Transverse colon (tissue), 4 donors: ENCODE measurements at regions not wholly inside any gene's neighbourhood (a gene's known extent, or its start where the extent isn't known, plus 50 kb on each side); places are given as distances from the start of the nearest gene placed in this dataset.

ENCODE experiments used
- EP300 ChIP-seq: sonication (generic); formaldehyde crosslinking; IDR thresholded peaks from one replicate; pipeline ENCODE4 v1.6.1; 2017; ENCODE audit warnings: antibody characterized with exemption, low read depth
- POLR2AphosphoS5 ChIP-seq, 3 donors: sonication (generic); formaldehyde crosslinking; IDR thresholded peaks; one replicate each; pipeline ENCODE4 v1.6.1; 2016; ENCODE audit warnings: antibody characterized with exemption in 3 of 3
- TF ChIP-seq, protein P1 (sequence below), 5 experiments: fragments of 200-600 bp in 3 of 5; fragments of 450-650 bp in 2 of 5; sonication (generic) in 3 of 5; IDR thresholded peaks; 1 replicate in 2 of 5; 2 replicates in 3 of 5; pipeline ENCODE4 v1.5.1; 2016 to 2017; ENCODE audit warnings: antibody characterized with exemption in 5 of 5, inconsistent platforms in 3 of 5, mild to moderate bottlenecking in 2 of 5, moderate library complexity in 1 of 5

DNA sequence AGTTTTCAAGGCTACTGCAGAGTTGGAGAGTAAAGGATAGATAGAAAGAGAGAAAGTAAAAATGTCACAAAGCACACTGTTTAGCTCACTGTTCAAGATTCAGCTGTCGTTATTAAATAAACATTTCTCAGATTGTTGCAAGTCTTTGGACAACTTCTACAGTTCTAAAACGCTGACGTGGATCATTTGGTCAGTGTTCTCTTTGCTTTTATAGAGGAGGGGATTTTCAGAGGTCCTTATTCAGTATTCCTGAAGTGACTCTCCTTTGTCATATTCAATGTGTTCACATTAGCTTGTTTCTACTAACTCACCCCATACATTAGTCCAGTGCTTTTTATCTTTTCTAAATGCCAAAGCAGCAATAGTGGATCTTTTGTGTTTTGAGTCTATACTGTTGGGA, 154.7 kb upstream of the ARGLU1 start:
- TF ChIP-seq, protein P1, sequence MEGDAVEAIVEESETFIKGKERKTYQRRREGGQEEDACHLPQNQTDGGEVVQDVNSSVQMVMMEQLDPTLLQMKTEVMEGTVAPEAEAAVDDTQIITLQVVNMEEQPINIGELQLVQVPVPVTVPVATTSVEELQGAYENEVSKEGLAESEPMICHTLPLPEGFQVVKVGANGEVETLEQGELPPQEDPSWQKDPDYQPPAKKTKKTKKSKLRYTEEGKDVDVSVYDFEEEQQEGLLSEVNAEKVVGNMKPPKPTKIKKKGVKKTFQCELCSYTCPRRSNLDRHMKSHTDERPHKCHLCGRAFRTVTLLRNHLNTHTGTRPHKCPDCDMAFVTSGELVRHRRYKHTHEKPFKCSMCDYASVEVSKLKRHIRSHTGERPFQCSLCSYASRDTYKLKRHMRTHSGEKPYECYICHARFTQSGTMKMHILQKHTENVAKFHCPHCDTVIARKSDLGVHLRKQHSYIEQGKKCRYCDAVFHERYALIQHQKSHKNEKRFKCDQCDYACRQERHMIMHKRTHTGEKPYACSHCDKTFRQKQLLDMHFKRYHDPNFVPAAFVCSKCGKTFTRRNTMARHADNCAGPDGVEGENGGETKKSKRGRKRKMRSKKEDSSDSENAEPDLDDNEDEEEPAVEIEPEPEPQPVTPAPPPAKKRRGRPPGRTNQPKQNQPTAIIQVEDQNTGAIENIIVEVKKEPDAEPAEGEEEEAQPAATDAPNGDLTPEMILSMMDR (IDR thresholded peaks at IDR 0.05), result no peak
- no peak for TF ChIP-seq POLR2AphosphoS5 (IDR thresholded peaks at IDR 0.05)
- no peak for TF ChIP-seq EP300
